ENCODE measurements at regions not wholly inside any gene's neighbourhood (a gene's known extent, or its start where the extent isn't known, plus 50 kb on each side); places are given as distances from the start of the nearest gene placed in this dataset.

DNA sequence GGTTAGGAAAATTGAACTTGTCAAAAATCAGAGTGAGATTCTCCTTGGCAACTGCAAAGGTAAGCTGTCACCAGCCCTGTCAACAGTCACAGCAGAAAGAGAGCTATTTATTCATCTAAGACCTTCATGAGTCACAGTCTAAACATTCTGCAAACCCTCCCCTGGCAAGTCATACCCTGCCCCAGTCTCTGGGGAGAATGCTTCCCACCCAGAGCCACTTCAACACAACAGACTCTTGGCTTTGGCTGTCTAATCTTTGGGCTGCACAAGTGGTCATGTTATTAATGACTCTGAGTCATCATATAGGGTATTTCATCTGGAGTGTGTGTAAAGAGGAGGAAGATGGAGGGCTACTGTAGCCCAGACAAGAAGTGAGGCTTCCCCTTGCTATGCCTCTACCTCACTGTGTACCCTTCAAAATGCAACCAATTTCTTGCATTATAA, 153.4 kb downstream of the CCDC34 start (continued):
- TF ChIP-seq ZFHX2 (tag by site-specific recombination; conservative IDR thresholded peaks at IDR 0.05), result no peak
- no peak for TF ChIP-seq RBAK (tag by site-specific recombination; IDR thresholded peaks at IDR 0.05)
- peak; percentile 69 for TF ChIP-seq ZNF341 (tag by site-specific recombination; IDR thresholded peaks at IDR 0.05; ENCODE audit: low read depth)
- TF ChIP-seq ZNF416 (tag by site-specific recombination; IDR thresholded peaks at IDR 0.05), result no peak
- TF ChIP-seq ZSCAN23 (tag by site-specific recombination; IDR thresholded peaks at IDR 0.05), result 0 out of 2 replicates have a peak, but pooled peaks have one; percentile 78
- TF ChIP-seq ZSCAN16 (tag by site-specific recombination; IDR thresholded peaks at IDR 0.05), result no peak
- no peak for TF ChIP-seq ZNF16 (tag by site-specific recombination; IDR thresholded peaks at IDR 0.05; ENCODE audit: low read depth)
- TF ChIP-seq TSHZ1 (tag by site-specific recombination; IDR thresholded peaks at IDR 0.05; ENCODE audit: borderline replicate concordance), result peak; percentile 97
- no peak for TF ChIP-seq ZNF248 (tag by site-specific recombination; IDR thresholded peaks at IDR 0.05)
- 0 out of 2 replicates have a peak, but pooled peaks have one; percentile 26 for TF ChIP-seq SP3 (tag by site-specific recombination; IDR thresholded peaks at IDR 0.05)
- no peak for TF ChIP-seq ZNF169 (tag by site-specific recombination; IDR thresholded peaks at IDR 0.05)
- peak; percentile 95 for TF ChIP-seq FEZF1 (tag by site-specific recombination; IDR thresholded peaks at IDR 0.05)
- TF ChIP-seq, protein P1, sequence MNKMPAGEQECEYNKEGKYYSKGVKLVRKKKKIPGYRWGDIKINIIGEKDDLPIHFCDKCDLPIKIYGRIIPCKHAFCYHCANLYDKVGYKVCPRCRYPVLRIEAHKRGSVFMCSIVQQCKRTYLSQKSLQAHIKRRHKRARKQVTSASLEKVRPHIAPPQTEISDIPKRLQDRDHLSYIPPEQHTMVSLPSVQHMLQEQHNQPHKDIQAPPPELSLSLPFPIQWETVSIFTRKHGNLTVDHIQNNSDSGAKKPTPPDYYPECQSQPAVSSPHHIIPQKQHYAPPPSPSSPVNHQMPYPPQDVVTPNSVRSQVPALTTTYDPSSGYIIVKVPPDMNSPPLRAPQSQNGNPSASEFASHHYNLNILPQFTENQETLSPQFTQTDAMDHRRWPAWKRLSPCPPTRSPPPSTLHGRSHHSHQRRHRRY (tag by site-specific recombination; IDR thresholded peaks at IDR 0.05), result no peak
- no peak for TF ChIP-seq ZNF140 (tag by site-specific recombination; IDR thresholded peaks at IDR 0.05)
- TF ChIP-seq ZNF223 (tag by site-specific recombination; IDR thresholded peaks at IDR 0.05), result no peak
- 0 out of 2 replicates have a peak, but pooled peaks have one; percentile 69 for TF ChIP-seq KLF7 (tag by site-specific recombination; IDR thresholded peaks at IDR 0.05; ENCODE audit: borderline replicate concordance)
- no peak for TF ChIP-seq ZNF560 (tag by site-specific recombination; IDR thresholded peaks at IDR 0.05; ENCODE audit: borderline replicate concordance)
- peak; percentile 75; the same call in 1 of the 2 replicates for TF ChIP-seq ZNF561 (tag by site-specific recombination; IDR thresholded peaks at IDR 0.05; ENCODE audit: borderline replicate concordance)
- 0 out of 2 replicates have a peak, but pooled peaks have one; percentile 12 for TF ChIP-seq ZNF146 (tag by site-specific recombination; IDR thresholded peaks at IDR 0.05)
- TF ChIP-seq ZEB2 (tag by site-specific recombination; IDR thresholded peaks at IDR 0.05), result peak; percentile 99
- TF ChIP-seq, protein P2, sequence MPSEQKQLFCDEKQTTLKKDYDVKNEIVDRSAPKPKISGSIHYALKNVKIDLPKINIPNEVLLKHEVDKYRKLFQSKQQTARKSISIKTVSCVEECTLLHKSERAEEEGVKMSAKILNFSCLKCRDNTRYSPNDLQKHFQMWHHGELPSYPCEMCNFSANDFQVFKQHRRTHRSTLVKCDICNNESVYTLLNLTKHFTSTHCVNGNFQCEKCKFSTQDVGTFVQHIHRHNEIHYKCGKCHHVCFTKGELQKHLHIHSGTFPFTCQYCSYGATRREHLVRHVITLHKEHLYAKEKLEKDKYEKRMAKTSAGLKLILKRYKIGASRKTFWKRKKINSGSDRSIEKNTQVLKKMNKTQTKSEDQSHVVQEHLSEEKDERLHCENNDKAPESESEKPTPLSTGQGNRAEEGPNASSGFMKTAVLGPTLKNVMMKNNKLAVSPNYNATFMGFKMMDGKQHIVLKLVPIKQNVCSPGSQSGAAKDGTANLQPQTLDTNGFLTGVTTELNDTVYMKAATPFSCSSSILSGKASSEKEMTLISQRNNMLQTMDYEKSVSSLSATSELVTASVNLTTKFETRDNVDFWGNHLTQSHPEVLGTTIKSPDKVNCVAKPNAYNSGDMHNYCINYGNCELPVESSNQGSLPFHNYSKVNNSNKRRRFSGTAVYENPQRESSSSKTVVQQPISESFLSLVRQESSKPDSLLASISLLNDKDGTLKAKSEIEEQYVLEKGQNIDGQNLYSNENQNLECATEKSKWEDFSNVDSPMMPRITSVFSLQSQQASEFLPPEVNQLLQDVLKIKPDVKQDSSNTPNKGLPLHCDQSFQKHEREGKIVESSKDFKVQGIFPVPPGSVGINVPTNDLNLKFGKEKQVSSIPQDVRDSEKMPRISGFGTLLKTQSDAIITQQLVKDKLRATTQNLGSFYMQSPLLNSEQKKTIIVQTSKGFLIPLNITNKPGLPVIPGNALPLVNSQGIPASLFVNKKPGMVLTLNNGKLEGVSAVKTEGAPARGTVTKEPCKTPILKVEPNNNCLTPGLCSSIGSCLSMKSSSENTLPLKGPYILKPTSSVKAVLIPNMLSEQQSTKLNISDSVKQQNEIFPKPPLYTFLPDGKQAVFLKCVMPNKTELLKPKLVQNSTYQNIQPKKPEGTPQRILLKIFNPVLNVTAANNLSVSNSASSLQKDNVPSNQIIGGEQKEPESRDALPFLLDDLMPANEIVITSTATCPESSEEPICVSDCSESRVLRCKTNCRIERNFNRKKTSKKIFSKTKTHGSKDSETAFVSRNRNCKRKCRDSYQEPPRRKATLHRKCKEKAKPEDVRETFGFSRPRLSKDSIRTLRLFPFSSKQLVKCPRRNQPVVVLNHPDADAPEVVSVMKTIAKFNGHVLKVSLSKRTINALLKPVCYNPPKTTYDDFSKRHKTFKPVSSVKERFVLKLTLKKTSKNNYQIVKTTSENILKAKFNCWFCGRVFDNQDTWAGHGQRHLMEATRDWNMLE (tag by site-specific recombination; conservative IDR thresholded peaks at IDR 0.05; ENCODE audit: low read depth), result peak; percentile 52
- TF ChIP-seq ZNF521 (tag by site-specific recombination; IDR thresholded peaks at IDR 0.05), result no peak
- TF ChIP-seq ZNF701 (tag by site-specific recombination; IDR thresholded peaks at IDR 0.05), result no peak
- TF ChIP-seq GLI4 (tag by site-specific recombination; IDR thresholded peaks at IDR 0.05), result no peak
- no peak for TF ChIP-seq ZNF658 (tag by site-specific recombination; IDR thresholded peaks at IDR 0.05)
- TF ChIP-seq ZFP69B (tag by site-specific recombination; IDR thresholded peaks at IDR 0.05), result peak; percentile 42
- peak; percentile 92 for TF ChIP-seq TRIM28 (IDR thresholded peaks at IDR 0.05; ENCODE audit: borderline replicate concordance, low read length)
- TF ChIP-seq ZNF18 (tag by site-specific recombination; IDR thresholded peaks at IDR 0.05), result peak; percentile 92
- no peak for TF ChIP-seq ZNF837 (tag by site-specific recombination; IDR thresholded peaks at IDR 0.05)
